Endothelial cell of umbilical vein (primary cell): ENCODE measurements at regions not wholly inside any gene's neighbourhood (a gene's known extent, or its start where the extent isn't known, plus 50 kb on each side); places are given as distances from the start of the nearest gene placed in this dataset.

Experiments used
- EZH2 ChIP-seq: IDR thresholded peaks from 2 replicates; pipeline ENCODE4 v1.6.1; 2012; ENCODE audit warnings: borderline replicate concordance, low read depth, mild to moderate bottlenecking, moderate library complexity, low read length, inconsistent platforms; ENCODE audit not compliant: severe bottlenecking
- MYC ChIP-seq: IDR thresholded peaks from one replicate; pipeline ENCODE4 v1.6.1; 2011; ENCODE audit warnings: mild to moderate bottlenecking, low read depth, low read length
- POLR2A ChIP-seq: IDR thresholded peaks from 2 replicates; pipeline ENCODE4 v1.6.1; 2012; ENCODE audit warnings: low read depth, mild to moderate bottlenecking, control low read depth, low read length
- POLR2AphosphoS5 ChIP-seq: IDR thresholded peaks from 2 replicates; pipeline ENCODE4 v1.6.1; 2012; ENCODE audit warnings: low read depth, mild to moderate bottlenecking, control low read depth, low read length, moderate library complexity; ENCODE audit not compliant: insufficient read depth
- TF ChIP-seq, protein P1 (sequence below), 2 donors: IDR thresholded peaks; 1 replicate in 1 of 2; 2 replicates in 1 of 2; pipeline ENCODE4 v1.5.1; 2011; ENCODE audit warnings: low read length in 2 of 2, mild to moderate bottlenecking in 2 of 2, moderate library complexity in 2 of 2, control low read depth in 1 of 2, inconsistent platforms in 1 of 2, low read depth in 1 of 2; ENCODE audit not compliant: insufficient read depth in 1 of 2; ENCODE audit errors: extremely low read depth in 1 of 2
- TF ChIP-seq, protein P2 (sequence below): IDR thresholded peaks from 2 replicates; pipeline ENCODE4 v1.6.1; 2011; ENCODE audit not compliant: insufficient read depth, insufficient read length

DNA sequence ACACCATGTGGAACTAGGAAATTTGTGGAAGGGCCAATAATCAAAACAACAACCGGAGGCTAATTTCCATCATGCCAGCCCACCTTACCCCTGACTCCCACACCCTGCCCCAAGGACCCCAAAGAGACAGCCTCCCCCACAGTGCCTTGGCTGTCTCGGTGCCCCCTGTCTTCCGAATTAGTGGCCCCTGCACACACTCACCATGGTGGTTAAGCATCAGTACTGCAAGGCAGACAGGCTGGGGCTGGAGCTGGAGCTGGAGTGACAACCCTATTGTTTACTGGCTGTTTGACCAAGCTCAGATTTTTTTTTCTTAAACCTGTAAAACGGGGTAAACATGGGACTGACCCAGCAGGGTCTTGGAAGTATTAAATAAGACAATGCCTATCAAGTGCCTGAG is 238.0 kb downstream of the TFAP2C start:
- TF ChIP-seq, protein P1, sequence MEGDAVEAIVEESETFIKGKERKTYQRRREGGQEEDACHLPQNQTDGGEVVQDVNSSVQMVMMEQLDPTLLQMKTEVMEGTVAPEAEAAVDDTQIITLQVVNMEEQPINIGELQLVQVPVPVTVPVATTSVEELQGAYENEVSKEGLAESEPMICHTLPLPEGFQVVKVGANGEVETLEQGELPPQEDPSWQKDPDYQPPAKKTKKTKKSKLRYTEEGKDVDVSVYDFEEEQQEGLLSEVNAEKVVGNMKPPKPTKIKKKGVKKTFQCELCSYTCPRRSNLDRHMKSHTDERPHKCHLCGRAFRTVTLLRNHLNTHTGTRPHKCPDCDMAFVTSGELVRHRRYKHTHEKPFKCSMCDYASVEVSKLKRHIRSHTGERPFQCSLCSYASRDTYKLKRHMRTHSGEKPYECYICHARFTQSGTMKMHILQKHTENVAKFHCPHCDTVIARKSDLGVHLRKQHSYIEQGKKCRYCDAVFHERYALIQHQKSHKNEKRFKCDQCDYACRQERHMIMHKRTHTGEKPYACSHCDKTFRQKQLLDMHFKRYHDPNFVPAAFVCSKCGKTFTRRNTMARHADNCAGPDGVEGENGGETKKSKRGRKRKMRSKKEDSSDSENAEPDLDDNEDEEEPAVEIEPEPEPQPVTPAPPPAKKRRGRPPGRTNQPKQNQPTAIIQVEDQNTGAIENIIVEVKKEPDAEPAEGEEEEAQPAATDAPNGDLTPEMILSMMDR (IDR thresholded peaks at IDR 0.05; ENCODE audit: extremely low read depth in 1 of 2, insufficient read depth in 1 of 2, low read depth in 1 of 2, low read length in 2 of 2) = no peak
- TF ChIP-seq POLR2A (no peak), EZH2 (no peak), MYC (no peak), POLR2AphosphoS5 (no peak)
- TF ChIP-seq, protein P2, sequence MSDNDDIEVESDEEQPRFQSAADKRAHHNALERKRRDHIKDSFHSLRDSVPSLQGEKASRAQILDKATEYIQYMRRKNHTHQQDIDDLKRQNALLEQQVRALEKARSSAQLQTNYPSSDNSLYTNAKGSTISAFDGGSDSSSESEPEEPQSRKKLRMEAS = no peak
